ENCODE measurements at regions not wholly inside any gene's neighbourhood (a gene's known extent, or its start where the extent isn't known, plus 50 kb on each side); places are given as distances from the start of the nearest gene placed in this dataset.
"Not testable (repeated sequence)": the region's sequence is repeated elsewhere in the genome, so short reads cannot be mapped to it uniquely, and the experiment has no call there.

GRCh38 chrX:1140236-1140681, 72.2 kb downstream of the CRLF2 start:
- H3K27me3 ChIP-seq, result peaks cover 0 to 12% of the 10 kb centered on the region in 2 donors
- no peak for TF ChIP-seq CTCF (IDR thresholded peaks at IDR 0.05)
- H3K36me3 ChIP-seq, result no peaks in the 10 kb centered on the region
- ATAC-seq (no peak), DNase-seq (no peak)
- no peaks in the 10 kb centered on the region for H3K9me3 ChIP-seq
- H3K4me3 ChIP-seq, result no peak overlapping the region
- no peaks in the 10 kb centered on the region for H3K4me1 ChIP-seq
- no peak overlapping the region for H3K27ac ChIP-seq
- intact Hi-C loops (cut with DNase I), result no loop called here

- ATAC-seq, result no peak
- H3K4me1 ChIP-seq, result no peaks in the 10 kb centered on the region
- no peak overlapping the region for H3K4me3 ChIP-seq
- TF ChIP-seq CTCF (IDR thresholded peaks at IDR 0.05), result no peak
- no peaks in the 10 kb centered on the region for H3K9me3 ChIP-seq
- H3K27ac ChIP-seq, result no peak overlapping the region
- no peak for DNase-seq
- H3K27me3 ChIP-seq, result peaks cover 0 to 12% of the 10 kb centered on the region in 2 donors
- intact Hi-C loops (cut with DNase I), result no loop called here
- H3K36me3 ChIP-seq, result no peaks in the 10 kb centered on the region
These were observed 73.3 kb downstream of the CRLF2 start for GRCh38 chrX:1139185-1139500.

- no peaks in the 10 kb centered on the region for H3K36me3 ChIP-seq
- ATAC-seq, result no peak
- H3K27me3 ChIP-seq, result peaks cover 0 to 12% of the 10 kb centered on the region in 2 donors
- H3K27ac ChIP-seq, result no peak overlapping the region
- no peaks in the 10 kb centered on the region for H3K4me1 ChIP-seq
- no peak for DNase-seq
- TF ChIP-seq CTCF (IDR thresholded peaks at IDR 0.05), result no peak
- intact Hi-C loops (cut with DNase I), result no loop called here
- no peaks in the 10 kb centered on the region for H3K9me3 ChIP-seq
- no peak overlapping the region for H3K4me3 ChIP-seq
These were observed 73.8 kb downstream of the CRLF2 start for GRCh38 chrX:1138476-1139184.

GRCh38 chrX:1137531-1137930, 74.9 kb downstream of the CRLF2 start:
- intact Hi-C loops (cut with DNase I), result no loop called here
- Histone ChIP-seq H3K4me1 (no peaks in the 10 kb centered on the region), H3K27ac (no peak overlapping the region), H3K9me3 (no peaks in the 10 kb centered on the region), H3K36me3 (no peaks in the 10 kb centered on the region), H3K27me3 (peaks cover 0 to 12% of the 10 kb centered on the region in 2 donors), H3K4me3 (no peak overlapping the region)
- no peak for ATAC-seq
- TF ChIP-seq CTCF (IDR thresholded peaks at IDR 0.05), result no peak
- DNase-seq, result no peak

- ATAC-seq; H3K27ac ChIP-seq; H3K9me3 ChIP-seq; H3K4me1 ChIP-seq; H3K36me3 ChIP-seq; intact Hi-C loops (cut with DNase I); DNase-seq; H3K4me3 ChIP-seq: not testable (repeated sequence)
- peaks cover 0 to 12% of the 10 kb centered on the region in 2 donors for H3K27me3 ChIP-seq
These were observed 75.9 kb downstream of the CRLF2 start for GRCh38 chrX:1136582-1136981.

- H3K27ac ChIP-seq, result no peak overlapping the region
- ATAC-seq (no peak), DNase-seq (no peak)
- no peak for TF ChIP-seq CTCF (IDR thresholded peaks at IDR 0.05)
- no peaks in the 10 kb centered on the region for H3K36me3 ChIP-seq
- H3K27me3 ChIP-seq, result no peaks in the 10 kb centered on the region
- no peak overlapping the region for H3K4me3 ChIP-seq
- no peaks in the 10 kb centered on the region for H3K9me3 ChIP-seq
- no peaks in the 10 kb centered on the region for H3K4me1 ChIP-seq
- intact Hi-C loops (cut with DNase I), result no loop called here
These were observed 77.5 kb downstream of the CRLF2 start for GRCh38 chrX:1134976-1135375.
